ENCODE measurements at regions not wholly inside any gene's neighbourhood (a gene's known extent, or its start where the extent isn't known, plus 50 kb on each side); places are given as distances from the start of the nearest gene placed in this dataset.

DNA sequence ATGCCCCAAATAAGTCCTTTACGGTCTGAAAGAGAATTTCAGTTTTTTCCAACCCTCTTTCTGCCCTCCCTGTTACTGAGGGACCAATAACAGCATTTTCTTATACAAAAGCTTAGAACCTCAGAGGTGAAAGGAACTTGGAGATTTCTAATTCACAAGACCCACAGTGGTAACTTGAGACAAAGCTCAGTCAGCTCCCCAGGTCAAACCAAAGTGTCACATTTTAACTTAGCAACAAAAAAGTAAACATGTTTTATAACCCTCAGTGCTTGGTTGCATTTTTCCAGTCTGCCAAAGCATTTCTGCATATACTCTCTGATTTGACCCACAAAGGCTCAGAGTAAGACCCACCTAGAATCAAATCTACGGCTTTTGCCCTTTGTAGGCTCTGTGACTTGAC is 415.2 kb downstream of the VRK1 start:
- Histone ChIP-seq H3K27ac (ENCODE audit: low read depth, low read length) (no peak overlapping the region), H3K4me3 (ENCODE audit: low read length) (no peak overlapping the region), H3K36me3 (ENCODE audit: control insufficient read depth, insufficient read depth, low read length) (no peaks in the 10 kb centered on the region), H3K27me3 (ENCODE audit: control insufficient read depth, insufficient read depth, low read length, poor library complexity, severe bottlenecking) (peaks cover 25% of the 10 kb centered on the region), H3K9me3 (ENCODE audit: control insufficient read depth, low read length) (no peaks in the 10 kb centered on the region), H3K9ac (ENCODE audit: extremely low read depth, low read length, poor library complexity, severe bottlenecking) (no peak overlapping the region), H3K4me1 (ENCODE audit: control insufficient read depth, insufficient read depth, low read length) (no peaks in the 10 kb centered on the region)
- no peak overlapping the region for H3K4me3 Mint-ChIP-seq
- H3K27ac Mint-ChIP-seq: no peak overlapping the region
- peaks cover 5% of the 10 kb centered on the region for H3K4me1 Mint-ChIP-seq
- TF ChIP-seq, protein P1, sequence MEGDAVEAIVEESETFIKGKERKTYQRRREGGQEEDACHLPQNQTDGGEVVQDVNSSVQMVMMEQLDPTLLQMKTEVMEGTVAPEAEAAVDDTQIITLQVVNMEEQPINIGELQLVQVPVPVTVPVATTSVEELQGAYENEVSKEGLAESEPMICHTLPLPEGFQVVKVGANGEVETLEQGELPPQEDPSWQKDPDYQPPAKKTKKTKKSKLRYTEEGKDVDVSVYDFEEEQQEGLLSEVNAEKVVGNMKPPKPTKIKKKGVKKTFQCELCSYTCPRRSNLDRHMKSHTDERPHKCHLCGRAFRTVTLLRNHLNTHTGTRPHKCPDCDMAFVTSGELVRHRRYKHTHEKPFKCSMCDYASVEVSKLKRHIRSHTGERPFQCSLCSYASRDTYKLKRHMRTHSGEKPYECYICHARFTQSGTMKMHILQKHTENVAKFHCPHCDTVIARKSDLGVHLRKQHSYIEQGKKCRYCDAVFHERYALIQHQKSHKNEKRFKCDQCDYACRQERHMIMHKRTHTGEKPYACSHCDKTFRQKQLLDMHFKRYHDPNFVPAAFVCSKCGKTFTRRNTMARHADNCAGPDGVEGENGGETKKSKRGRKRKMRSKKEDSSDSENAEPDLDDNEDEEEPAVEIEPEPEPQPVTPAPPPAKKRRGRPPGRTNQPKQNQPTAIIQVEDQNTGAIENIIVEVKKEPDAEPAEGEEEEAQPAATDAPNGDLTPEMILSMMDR (conservative IDR thresholded peaks at IDR 0.05): no peak
- 85% methylated on average over 2 of the region's 2 CpGs; no CpG with 5 or more reads in 1 of the 2 experiments for WGBS, 2 experiments (ENCODE audit: insufficient coverage in 1 of 2, insufficient read length in 1 of 2)
- peaks cover 7% of the 10 kb centered on the region for H3K27me3 Mint-ChIP-seq (ENCODE audit: insufficient read depth)
- no peak for DNase-seq
- H3K9me3 Mint-ChIP-seq: no peaks in the 10 kb centered on the region
- H3K36me3 Mint-ChIP-seq (ENCODE audit: low read depth): no peaks in the 10 kb centered on the region

DNA sequence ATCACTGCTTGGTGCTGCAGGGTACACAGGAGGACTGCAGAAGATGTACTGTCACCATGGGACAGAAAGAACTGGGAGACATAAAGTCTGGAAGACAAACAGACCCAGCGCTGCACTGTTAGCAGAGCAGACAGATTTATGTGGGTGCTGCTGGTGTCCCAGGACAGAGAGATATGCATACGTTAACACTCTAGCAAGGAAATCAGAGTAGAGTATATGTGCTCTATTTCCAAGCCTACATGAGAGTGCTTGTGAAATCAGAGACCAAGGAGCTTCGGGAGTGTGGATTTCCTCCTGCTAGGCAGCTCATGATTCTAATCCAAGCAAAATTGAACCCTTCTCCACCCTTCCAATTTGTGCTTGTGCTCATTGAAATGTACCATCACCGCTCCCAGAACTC is 416.5 kb downstream of the VRK1 start:
- Mint-ChIP-seq H3K4me1 (peaks cover 5% of the 10 kb centered on the region), H3K36me3 (ENCODE audit: low read depth) (no peaks in the 10 kb centered on the region), H3K27ac (no peak overlapping the region), H3K27me3 (ENCODE audit: insufficient read depth) (peaks cover 13% of the 10 kb centered on the region), H3K9me3 (no peaks in the 10 kb centered on the region), H3K4me3 (no peak overlapping the region)
- 93 to 94% methylated on average over 4 of the region's 4 CpGs for WGBS, 2 experiments (ENCODE audit: insufficient coverage in 1 of 2, insufficient read length in 1 of 2)
- Histone ChIP-seq H3K9ac (ENCODE audit: extremely low read depth, low read length, poor library complexity, severe bottlenecking) (no peak overlapping the region), H3K27ac (ENCODE audit: low read depth, low read length) (no peak overlapping the region), H3K4me1 (ENCODE audit: control insufficient read depth, insufficient read depth, low read length) (no peaks in the 10 kb centered on the region), H3K36me3 (ENCODE audit: control insufficient read depth, insufficient read depth, low read length) (no peaks in the 10 kb centered on the region), H3K4me3 (ENCODE audit: low read length) (no peak overlapping the region), H3K27me3 (ENCODE audit: control insufficient read depth, insufficient read depth, low read length, poor library complexity, severe bottlenecking) (peaks cover 34% of the 10 kb centered on the region), H3K9me3 (ENCODE audit: control insufficient read depth, low read length) (no peaks in the 10 kb centered on the region)
- TF ChIP-seq, protein P1 (conservative IDR thresholded peaks at IDR 0.05): no peak
- DNase-seq: no peak

DNA sequence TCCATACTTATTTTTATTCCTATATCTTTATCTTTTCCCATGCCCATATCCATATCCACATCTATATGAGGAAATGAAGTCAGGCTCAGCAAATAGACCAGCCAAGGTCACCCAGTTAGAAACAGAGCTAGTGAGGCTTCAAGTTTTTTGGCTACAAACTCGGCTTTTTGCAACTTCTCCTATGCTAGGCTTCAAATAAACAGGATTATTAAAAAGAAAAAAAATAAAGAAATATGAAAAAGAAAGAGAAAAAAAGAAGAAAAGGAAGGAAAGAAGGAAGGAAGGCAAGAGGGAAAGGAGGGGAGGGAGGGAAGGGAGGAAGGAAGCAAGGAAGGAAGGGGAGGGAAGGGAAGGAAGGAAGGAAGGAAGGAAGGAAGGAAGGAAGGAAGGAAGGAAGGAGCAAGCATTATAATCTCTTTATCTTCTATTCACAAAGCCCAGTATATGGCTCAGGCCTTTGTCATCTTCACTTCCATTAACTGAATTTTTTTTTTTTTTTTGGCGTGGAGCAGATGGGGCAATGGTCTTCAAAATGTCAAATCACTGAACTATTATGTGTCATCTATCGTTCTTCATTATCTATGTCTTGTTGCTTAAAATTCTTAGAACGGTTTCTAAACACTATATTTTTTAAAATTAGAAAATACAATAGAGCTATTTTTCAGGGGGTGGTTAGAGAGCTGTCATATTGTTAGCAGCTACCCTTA is 418.2 kb downstream of the VRK1 start:
- H3K27me3 Mint-ChIP-seq (ENCODE audit: insufficient read depth): peaks cover 23% of the 10 kb centered on the region
- no peaks in the 10 kb centered on the region for H3K9me3 Mint-ChIP-seq
- H3K27me3 ChIP-seq (ENCODE audit: control insufficient read depth, insufficient read depth, low read length, poor library complexity, severe bottlenecking): peaks cover 49% of the 10 kb centered on the region
- no peaks in the 10 kb centered on the region for H3K36me3 ChIP-seq (ENCODE audit: control insufficient read depth, insufficient read depth, low read length)
- peaks cover 8% of the 10 kb centered on the region for H3K4me1 Mint-ChIP-seq
- TF ChIP-seq, protein P1 (conservative IDR thresholded peaks at IDR 0.05): no peak
- no peaks in the 10 kb centered on the region for H3K36me3 Mint-ChIP-seq (ENCODE audit: low read depth)
- H3K27ac ChIP-seq (ENCODE audit: low read depth, low read length): no peak overlapping the region
- 84% methylated on average over 3 of the region's 4 CpGs; no CpG with 5 or more reads in 1 of the 2 experiments for WGBS, 2 experiments (ENCODE audit: insufficient coverage in 1 of 2, insufficient read length in 1 of 2)
- DNase-seq: no peak
- no peak overlapping the region for H3K9ac ChIP-seq (ENCODE audit: extremely low read depth, low read length, poor library complexity, severe bottlenecking)
- no peaks in the 10 kb centered on the region for H3K4me1 ChIP-seq (ENCODE audit: control insufficient read depth, insufficient read depth, low read length)
- no peak overlapping the region for H3K4me3 ChIP-seq (ENCODE audit: low read length)
- H3K4me3 Mint-ChIP-seq: no peak overlapping the region
- H3K9me3 ChIP-seq (ENCODE audit: control insufficient read depth, low read length): no peaks in the 10 kb centered on the region
- no peak overlapping the region for H3K27ac Mint-ChIP-seq

Data from endodermal cell (in vitro differentiated cells).